CD8-positive, alpha-beta memory T cell (primary cell): ENCODE measurements at regions not wholly inside any gene's neighbourhood (a gene's known extent, or its start where the extent isn't known, plus 50 kb on each side); places are given as distances from the start of the nearest gene placed in this dataset.

ENCODE experiments used
- CTCF ChIA-PET: fragments of 350-600 bp; sonication (Branson Sonifier 250); formaldehyde crosslinking; loops from one replicate; lab custom pipeline; 2021; ENCODE audit warnings: antibody characterized with exemption; lab: Charles Lee
- POLR2A ChIA-PET: fragments of 350-600 bp; sonication (Branson Sonifier 250); formaldehyde crosslinking; loops from one replicate; lab custom pipeline; 2021; ENCODE audit warnings: antibody characterized with exemption; lab: Charles Lee
- DNase-seq, 5 donors: peaks; one replicate each; pipeline versions ENCODE4 v3.0.0 to v3.0.0-alpha.2; 2020 to 2022; ENCODE audit warnings: mixed read lengths in 1 of 5
- H3K27ac ChIP-seq: one replicate; pipeline ENCODE4 v1.7.0; 2013; ENCODE audit warnings: low read depth, mild to moderate bottlenecking, low read length, moderate library complexity
- H3K27me3 ChIP-seq: 2 replicates; pipeline ENCODE4 v1.7.0; 2013; ENCODE audit warnings: low read length, mild to moderate bottlenecking; ENCODE audit not compliant: insufficient read depth, poor library complexity, severe bottlenecking
- H3K36me3 ChIP-seq: 2 replicates; pipeline ENCODE4 v1.7.0; 2013; ENCODE audit warnings: mild to moderate bottlenecking, low read length, moderate library complexity; ENCODE audit not compliant: insufficient read depth
- H3K4me1 ChIP-seq: 2 replicates; pipeline ENCODE4 v1.7.0; 2013; ENCODE audit warnings: mild to moderate bottlenecking, low read length, moderate library complexity; ENCODE audit not compliant: insufficient read depth
- H3K4me3 ChIP-seq: 2 replicates; pipeline ENCODE4 v1.7.0; 2013; ENCODE audit warnings: mild to moderate bottlenecking, low read length
- H3K9me3 ChIP-seq: 2 replicates; pipeline ENCODE4 v1.7.0; 2013; ENCODE audit warnings: mild to moderate bottlenecking, low read length
- H3K27ac Mint-ChIP-seq, 8 donors: one replicate each; pipeline ENCODE4 v1.8.0; 2020 to 2021; ENCODE audit warnings: mixed read lengths in 8 of 8, mild to moderate bottlenecking in 6 of 8, inconsistent platforms in 3 of 8, moderate library complexity in 3 of 8
- H3K27me3 Mint-ChIP-seq, 2 donors: one replicate each; pipeline ENCODE4 v1.8.0; 2020 to 2021; ENCODE audit warnings: mixed read lengths in 2 of 2, mild to moderate bottlenecking in 1 of 2, moderate library complexity in 1 of 2
- H3K36me3 Mint-ChIP-seq, 3 donors: one replicate each; pipeline ENCODE4 v1.8.0; 2020 to 2021; ENCODE audit warnings: mixed read lengths in 3 of 3, inconsistent platforms in 1 of 3, mild to moderate bottlenecking in 1 of 3
- H3K4me1 Mint-ChIP-seq, 3 donors: one replicate each; pipeline ENCODE4 v1.8.0; 2020 to 2021; ENCODE audit warnings: mixed read lengths in 3 of 3, inconsistent platforms in 1 of 3, mild to moderate bottlenecking in 1 of 3
- H3K4me3 Mint-ChIP-seq, 7 donors: one replicate each; pipeline ENCODE4 v1.8.0; 2020 to 2021; ENCODE audit warnings: mixed read lengths in 7 of 7, mild to moderate bottlenecking in 6 of 7, moderate library complexity in 4 of 7, inconsistent platforms in 2 of 7
- H3K9me3 Mint-ChIP-seq, 5 donors: one replicate each; pipeline ENCODE4 v1.8.0; 2020 to 2022; ENCODE audit warnings: mixed read lengths in 5 of 5, mild to moderate bottlenecking in 3 of 5, moderate library complexity in 2 of 5, inconsistent platforms in 1 of 5

DNA sequence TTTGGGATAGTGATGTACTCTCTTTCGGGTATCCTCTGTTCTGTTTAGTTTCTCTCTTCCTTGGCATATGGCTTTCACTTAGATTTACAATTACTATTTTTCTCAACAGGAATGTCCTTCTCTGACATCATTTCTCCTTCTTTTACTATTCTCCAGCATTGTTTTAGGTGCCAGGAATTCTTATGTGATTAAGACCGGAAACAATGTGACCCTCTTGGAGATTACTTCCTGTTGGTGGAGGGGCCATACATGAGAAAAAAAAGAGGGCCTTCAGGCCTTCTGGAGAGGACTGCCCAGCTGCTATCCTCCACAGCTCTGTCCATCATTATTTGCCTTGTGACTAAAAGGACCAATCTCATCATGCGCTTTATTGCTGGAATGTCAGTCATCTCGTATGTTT, 50.4 kb upstream of the ADAMTS5 start:
- Mint-ChIP-seq H3K27me3 (no peaks in the 10 kb centered on the region), H3K9me3 (peaks cover 0 to 8% (median 3%) of the 10 kb centered on the region in 5 donors), H3K4me3 (no peak overlapping the region), H3K36me3 (no peaks in the 10 kb centered on the region), H3K4me1 (no peaks in the 10 kb centered on the region), H3K27ac (peak overlapping the region in 1 of 8 donors; percentile 21)
- DNase-seq, result no peak
- Histone ChIP-seq H3K9me3 (no peaks in the 10 kb centered on the region), H3K4me1 (no peaks in the 10 kb centered on the region), H3K36me3 (no peaks in the 10 kb centered on the region), H3K4me3 (no peak overlapping the region), H3K27me3 (no peaks in the 10 kb centered on the region), H3K27ac (no peak overlapping the region)
- POLR2A ChIA-PET, result no interaction called here
- CTCF ChIA-PET, result no interaction called here
